Stimulated activated naive CD8-positive, alpha-beta T cell treated with anti-CD3 and anti-CD28 coated beads, Interleukin-15, Interleukin-2, amounts not matched to agents 100 U/mL and 50 U/mL, for 24 hours (primary cell): ENCODE measurements at regions not wholly inside any gene's neighbourhood (a gene's known extent, or its start where the extent isn't known, plus 50 kb on each side); places are given as distances from the start of the nearest gene placed in this dataset.

Source experiments
- ATAC-seq: fragments of 150-1000 bp; cut with Tn5 transposase; one replicate; pipeline ENCODE4 v1.10.0; 2021
- DNase-seq: peaks from one replicate; pipeline ENCODE4 v3.0.0; 2021

DNA sequence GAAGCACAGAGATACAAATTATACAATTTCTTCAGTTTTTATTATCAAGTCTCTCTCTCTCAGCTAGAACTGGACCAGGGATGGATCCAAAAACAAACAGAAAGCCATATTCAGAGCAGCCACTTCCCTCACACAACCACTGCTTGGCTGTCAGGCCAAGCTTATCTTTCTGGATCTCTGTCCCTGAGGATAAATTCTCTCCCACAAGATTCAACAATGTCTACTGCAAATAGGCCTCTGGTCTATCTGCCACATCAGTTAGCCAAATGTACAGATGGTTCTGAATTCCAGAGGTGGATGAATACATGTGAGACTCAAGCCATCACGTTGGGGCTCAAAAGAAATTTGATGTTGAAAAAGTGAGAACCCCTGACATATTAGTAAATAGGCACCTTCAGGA lies 350.9 kb downstream of the LTN1 start:
- no peak for DNase-seq
- ATAC-seq, result no peak

DNA sequence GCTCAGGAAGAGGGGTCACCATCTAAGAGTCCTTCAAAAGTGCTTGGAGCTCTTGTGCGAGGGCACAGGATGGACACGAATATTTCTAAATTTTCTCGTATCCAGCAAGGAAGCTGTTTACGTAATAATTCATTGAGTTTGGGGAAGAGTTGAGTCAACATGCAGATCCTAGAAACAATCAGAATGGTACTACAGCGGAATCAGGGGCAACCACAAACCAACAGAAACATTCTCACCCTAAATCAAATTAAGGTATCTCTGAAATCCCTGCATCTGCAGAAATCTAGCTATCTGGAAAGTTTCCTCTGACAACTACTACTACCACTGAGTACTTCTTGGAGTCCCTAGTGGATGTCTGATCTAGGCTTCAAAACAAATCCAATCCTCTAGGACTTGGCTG lies 352.4 kb downstream of the LTN1 start:
- DNase-seq (no peak), ATAC-seq (no peak)

DNA sequence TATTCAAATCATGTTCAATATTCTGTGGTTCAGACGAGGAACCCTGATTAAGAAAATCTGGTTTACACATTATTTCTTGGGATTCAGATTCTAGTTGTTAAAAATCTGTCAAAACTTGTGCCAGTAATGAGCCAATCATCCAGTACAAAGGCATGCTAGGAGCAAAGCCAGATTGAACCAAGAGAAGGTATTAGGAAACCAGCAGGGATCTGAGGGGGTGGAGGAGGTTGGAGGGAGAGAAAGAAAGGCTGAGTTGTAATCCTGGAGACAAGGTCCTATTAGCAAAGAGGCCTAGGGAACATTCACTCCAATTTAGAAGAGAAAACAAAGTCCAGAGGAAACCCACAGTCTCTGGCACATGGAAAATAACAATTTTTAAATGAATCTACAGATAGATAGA lies 352.9 kb downstream of the LTN1 start:
- ATAC-seq (no peak), DNase-seq (no peak)

DNA sequence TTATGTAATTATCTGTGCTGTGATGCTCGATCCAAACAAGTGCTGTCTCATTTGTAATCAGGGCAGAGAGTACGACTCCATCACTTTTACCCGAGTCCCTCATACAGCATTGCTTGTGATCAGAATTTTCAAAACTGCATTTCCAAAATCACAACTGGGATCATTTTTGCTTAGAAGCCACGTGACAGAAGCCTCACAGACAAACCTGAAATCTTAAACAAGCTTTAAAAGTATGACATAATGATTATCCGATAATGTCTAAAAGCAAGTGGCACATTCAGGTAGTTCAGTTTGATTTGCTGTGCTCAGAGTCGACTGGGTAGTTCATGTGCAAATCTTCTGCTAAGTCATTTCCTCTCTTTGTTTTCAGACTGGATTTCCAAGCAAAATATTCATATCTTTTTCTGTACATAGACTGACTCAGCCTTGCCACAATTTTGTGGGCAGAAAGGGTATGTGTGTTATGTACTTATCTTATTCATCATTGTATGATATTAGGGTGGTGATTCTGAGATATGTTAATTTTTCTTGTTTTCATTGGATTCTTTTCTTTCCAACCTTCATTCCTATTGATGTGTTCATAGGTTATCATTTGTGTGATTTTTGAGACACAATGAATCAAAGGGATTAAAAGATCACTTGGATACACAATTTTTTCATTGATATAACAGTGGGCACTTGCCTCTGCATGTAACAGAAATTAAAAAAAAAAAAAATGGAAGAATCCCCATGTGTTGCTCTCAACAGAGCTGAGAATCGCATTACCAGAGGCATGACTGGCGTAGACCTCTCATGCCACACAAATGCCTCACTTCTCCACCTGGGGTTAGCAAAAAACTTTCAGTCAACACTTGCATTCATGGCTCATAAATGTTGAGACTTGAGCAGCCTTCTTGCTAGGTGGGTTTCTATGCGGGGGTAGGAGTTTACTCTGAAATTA lies 355.7 kb downstream of the LTN1 start:
- DNase-seq, result peak; percentile 12
- ATAC-seq, result peak; percentile 78

DNA sequence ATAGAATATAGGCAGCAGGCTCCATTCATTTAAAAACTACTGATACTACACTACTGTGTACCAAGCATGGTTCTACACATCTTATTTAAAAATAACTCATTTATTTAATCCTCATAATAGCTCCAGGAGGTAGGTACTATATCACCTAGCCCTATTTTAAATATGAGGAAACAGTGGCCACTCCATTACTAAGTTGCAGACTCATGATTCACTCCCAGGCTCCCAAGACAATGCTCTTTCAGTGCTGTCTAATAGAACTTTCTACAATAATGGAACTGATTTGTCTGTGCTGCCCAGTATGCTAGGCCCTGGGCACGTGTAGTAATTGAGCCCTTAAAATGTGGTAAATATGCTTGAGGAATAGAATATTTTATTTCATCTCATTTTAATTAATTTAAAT lies 357.1 kb downstream of the LTN1 start:
- DNase-seq (no peak), ATAC-seq (no peak)

DNA sequence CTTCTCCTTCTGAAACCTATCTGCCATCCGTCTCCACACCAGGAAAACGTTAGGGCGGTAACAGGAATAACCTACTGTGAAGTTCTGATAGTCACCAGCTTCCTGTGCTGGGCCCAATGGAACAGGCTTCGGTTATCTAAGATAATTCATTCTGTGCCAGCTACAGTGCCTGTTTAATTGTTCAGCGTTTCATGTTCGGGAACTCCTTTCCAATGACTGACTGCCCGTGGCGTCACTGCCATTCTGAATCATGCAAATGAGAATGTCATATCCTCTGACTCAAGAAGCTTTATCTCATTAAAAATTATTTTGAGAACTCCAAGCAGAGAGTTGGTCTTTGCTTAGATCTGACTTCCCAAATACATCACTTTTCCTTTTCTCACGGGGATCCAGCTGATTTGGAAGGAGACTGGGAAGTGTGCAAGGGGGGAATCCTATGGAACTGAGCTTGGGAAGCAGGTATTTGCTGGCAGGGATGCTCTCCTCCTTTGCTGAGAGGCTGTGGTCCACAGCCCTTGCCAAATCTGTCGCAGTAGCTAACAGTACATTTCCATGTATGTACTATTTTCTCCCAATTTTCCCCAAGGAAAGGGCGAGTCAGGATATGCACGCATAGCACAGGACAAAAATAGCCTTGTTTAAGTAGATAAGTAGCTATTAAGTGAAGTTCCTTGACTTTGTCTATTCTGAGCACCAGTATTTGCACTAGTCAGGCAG lies 358.7 kb downstream of the LTN1 start:
- DNase-seq (no peak), ATAC-seq (no peak)

DNA sequence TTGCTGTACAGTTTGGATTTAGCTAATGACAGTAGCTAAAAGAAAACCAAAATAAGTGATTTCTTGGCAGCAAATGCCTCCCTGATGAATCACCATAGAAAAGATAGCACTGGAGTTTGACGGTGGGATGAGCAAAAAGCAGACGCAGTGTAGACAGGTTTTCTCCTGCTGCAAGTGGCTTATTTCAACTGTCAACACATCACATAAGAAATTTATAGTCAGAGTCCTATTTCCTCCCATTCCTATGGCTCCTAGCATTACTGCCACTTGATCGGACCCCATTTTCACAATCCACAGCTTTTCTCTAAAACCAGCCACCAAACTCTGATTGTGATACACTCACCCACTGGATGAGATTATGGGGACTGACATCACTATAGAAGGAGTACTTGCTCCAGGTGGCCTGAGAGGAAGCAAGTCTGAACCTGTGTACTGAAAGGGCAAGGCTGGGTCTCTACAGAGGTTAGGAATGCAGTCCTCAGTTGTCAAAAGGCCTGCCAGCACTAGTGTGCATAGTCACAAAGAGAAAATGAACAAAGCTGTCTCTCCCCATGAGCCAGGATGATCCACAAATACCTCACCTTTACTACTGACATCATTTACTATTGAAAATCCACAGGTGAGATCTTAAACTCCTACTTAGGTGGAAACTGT lies 359.8 kb downstream of the LTN1 start:
- DNase-seq, result no peak
- ATAC-seq, result no peak

DNA sequence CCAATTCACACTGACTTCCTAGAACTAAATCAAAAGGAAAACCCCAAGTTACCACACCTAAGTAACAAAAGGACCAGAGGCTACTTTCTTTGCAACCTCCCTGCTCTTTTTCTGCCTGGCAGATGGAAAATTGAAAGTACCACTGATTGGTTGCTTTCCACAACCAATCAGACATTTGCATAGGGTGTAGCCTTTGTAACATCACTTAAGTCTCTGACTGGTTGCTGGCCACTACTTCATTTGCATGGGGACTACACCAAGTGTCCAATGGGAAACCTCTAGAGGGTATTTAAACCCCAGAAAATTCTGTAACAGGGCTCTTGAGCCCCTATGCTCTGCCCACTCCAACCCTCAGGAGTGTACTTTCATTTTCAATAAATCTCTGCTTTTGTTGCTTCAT lies 365.0 kb downstream of the LTN1 start:
- no peak for ATAC-seq
- no peak for DNase-seq

DNA sequence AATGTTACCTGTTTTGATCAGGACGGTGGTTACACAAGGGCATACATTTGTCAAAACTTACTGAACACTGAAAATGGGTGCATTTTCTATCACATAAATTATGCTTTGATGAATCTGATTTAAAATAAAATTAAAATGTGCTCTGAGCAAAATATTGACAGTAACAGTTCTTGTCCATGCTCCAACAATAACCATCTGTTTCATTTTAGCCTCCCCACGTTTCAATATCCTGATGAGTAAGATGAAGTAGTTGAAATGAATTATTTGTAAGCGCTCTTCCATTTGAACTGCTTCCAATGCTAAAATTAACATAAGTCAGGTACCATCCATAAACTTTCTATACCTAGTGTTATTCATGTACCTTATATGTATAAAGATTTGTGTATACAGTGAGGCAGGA lies 365.4 kb downstream of the LTN1 start:
- no peak for DNase-seq
- ATAC-seq, result no peak

DNA sequence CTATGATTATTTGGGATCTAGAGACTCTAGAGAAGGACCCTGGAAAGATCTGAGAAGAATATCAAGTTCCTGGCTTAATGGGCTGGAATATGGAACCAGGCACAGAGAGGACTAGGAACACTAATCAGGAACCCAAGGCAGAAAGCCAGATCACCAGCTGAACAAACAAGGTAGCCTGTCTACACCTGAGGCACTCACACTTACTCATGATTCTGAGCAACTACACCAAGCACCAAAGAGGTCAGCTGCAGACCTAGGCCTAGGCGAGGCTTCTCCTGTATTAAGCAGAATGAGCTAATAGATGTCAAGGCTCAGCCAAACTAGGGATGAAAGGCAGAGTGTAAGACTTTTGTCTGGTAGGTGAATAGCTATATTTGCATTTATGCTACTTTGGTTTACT lies 368.1 kb downstream of the LTN1 start:
- ATAC-seq, result no peak
- DNase-seq, result no peak

DNA sequence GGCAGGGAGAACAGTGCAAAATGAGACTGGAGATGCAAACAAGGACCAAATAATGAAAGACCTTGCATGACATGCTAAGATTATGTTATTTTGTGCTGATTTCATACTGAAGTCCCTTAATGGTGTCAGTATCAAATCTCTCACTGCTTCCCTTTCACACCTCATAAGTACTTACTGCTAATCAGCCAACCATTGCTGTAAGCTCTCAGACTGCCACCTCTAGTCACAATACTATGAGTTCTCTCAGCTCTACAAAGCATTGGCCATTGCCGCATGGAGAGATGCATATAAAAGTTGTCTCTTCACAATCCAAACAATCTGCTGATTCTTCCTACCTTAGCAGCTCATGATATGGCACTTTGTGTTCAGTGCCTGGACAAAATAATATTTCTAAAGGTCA lies 375.4 kb downstream of the LTN1 start:
- ATAC-seq (no peak), DNase-seq (no peak)

DNA sequence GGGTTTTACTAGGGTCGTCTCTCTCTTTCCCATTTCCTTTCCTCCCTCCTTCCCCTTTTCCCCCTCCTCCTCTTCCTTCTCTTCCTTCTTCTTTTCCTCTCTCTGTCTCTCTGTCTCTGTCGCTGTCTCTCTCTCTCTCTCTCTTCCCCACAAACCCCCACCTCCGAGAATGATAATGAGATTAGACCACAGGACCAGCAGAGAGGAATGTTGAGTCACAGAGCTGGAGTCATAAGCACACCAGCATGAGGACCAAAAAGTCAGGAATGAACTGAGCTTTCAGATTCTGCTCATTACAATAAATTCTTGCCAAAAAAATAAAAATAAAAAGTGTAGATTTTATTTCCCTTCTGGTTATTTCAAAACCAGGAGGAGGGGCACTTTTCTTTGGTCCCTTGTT lies 377.4 kb downstream of the LTN1 start:
- DNase-seq (no peak), ATAC-seq (no peak)

DNA sequence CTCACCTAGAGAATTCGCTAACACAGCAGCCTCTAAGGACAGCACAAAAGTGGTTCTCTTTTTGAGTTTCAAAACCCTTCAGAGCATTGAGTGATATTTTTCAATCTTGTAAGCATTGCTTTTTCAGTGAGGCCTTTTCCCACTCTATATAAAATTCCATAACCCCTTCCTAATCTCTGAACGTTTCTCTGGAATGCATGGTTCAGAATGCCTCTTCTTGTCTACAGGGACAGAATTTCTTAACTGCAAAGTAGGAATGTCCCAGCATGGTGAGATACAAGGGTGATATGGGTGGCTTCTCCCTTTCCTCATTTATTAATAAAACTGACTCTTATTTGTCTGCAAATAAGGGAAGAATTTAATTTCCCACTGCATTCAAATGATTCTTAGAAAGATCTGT lies 377.9 kb downstream of the LTN1 start:
- DNase-seq, result no peak
- no peak for ATAC-seq

DNA sequence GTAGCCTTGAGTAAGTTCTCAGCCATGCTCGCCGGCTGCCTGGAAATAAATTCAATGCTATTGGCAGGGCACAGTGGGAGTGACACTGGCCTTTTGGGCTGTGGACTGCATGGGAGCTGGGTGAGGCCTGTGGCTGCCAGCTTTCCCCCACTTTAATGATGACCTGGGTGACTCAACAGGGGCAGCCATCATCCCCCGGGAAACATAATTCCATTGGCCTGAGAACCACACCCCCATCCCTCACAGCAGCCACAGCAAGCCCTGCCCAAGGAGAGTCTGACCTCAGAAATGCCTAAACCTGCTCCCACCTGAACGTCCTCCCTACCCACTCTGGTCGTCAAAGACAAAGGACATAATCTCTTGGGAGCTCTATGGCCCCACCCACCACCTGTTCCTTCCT lies 384.0 kb downstream of the LTN1 start:
- DNase-seq (no peak), ATAC-seq (no peak)

DNA sequence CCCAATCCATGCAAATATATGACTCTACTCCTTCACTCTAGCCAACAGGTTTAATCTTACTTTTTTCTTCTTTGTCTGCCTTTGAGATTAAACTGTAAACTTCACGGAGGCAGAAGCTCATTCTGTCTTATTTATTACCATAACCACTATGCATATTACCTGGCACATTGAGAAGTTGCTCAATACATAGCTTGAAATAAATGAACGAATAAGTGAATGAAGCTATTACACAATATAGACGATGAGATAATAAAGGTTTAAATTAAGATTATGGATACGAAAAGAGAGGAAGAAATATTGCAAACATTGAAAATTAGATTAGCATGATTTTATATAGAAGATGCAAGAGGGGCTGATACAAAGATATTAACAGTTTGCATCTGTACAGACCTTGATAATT lies 385.1 kb downstream of the LTN1 start:
- ATAC-seq (no peak), DNase-seq (no peak)

DNA sequence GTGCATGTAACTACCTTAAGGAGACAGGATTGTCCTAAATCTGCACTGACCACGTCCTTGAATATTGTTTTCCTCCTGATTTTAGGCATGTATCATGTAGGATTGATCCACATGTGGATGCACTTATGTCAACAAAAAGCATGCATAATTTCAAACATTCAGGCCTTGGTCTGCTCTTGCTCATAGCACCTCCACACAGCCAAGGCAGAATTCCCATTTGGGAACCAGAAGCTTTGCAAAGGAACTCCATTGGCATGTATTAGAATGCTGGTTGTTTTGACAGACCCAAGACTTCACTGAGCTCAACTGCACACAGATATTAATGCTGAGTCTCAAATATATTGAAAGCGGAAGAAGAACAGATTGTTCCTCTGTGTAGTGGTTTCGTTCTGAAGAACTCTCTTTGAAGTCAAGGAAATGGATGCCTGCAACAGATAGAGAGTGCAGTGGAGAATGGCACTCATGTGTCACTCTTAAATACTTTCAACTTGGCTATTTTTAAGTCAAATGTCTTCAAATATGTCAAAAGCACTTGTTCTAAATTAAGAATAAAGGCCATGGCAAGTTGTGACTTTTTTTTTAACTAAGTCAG lies 387.6 kb downstream of the LTN1 start:
- DNase-seq, result no peak
- peak; percentile 88 for ATAC-seq

DNA sequence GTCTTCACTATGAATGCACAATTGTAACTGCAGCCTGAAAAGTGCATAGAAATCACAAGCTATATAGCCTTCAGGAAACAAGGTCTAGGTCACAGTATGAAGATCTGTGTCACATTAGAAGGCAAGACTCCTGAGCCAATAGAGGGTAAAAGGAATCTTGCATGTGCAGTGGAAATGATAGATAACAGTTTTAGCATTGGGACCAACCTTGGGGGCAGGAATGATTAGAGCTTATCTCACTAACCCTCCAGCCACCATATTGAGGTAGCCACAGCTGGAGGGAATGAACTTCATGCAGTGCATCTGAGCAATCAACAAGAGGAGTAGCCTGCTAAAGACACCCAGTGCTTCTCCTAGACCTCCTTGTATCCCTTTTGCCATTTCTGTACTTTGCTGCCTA lies 390.1 kb downstream of the LTN1 start:
- ATAC-seq, result no peak
- no peak for DNase-seq

DNA sequence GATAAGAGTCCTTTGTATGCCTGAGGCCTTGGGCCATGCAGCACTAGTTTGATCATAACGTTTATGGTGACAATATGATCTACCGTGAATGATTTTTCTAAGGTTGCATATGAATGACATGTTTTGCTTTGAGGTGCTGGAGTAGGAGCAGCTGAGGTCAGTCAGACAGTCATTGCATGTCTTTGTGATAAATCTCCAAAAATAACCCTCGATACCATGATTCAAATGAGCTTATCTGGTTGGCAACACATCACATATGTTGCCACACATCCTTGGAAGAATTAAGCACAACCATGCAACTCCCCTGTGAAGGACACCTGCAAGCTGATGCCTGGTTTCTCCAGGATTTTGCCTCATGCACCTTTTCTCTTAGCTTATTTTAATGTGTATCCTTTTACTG lies 394.5 kb downstream of the LTN1 start:
- DNase-seq (no peak), ATAC-seq (no peak)

DNA sequence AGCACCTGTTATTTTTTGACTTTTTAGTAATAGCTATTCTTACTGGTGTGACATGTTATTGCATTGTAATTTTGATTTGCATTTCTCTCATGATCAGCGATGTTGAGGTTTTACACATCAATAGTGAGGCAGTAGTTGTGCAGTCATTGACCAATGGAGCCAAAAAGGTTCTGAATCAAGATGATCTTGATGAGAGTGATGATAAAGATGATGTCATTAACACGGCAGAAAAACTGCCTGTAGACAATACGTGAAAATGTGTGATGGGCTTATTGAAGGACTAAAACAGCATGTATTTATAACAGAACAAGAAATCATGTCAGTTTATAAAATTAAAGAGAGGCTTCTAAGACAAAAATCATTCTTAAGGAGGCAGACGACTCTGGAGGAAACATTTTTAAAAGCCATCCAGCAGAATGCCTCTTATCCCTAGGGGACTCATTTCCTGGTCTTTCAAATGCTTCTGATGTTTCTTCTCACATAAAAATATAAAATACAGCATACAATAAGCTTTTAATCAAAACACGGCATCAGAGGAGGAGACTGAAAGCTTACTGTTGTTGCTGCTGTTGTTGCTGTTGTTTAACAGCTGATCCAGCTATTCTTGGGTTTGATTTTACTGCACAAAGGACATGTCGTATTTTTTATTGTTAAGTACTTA lies 400.3 kb downstream of the LTN1 start:
- ATAC-seq (no peak), DNase-seq (no peak)

DNA sequence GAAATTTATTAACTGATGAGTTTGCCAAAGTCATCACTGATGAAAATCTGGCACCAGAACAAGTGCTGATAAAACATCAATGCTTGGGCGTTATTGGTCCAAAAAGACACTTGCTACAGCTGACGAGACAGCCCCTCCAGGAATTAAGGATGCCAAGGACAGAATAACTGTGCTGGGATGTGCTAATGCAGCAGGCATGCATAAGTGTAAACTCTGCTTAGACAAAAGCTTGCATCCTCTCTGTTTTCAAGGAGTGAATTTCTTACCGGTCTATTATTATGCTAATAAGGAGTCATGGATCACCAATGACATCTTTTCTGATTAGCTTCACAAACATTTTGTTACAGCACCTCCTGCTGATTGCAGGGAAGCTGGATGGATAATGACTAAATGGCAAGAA lies 402.0 kb downstream of the LTN1 start:
- ATAC-seq, result no peak

DNA sequence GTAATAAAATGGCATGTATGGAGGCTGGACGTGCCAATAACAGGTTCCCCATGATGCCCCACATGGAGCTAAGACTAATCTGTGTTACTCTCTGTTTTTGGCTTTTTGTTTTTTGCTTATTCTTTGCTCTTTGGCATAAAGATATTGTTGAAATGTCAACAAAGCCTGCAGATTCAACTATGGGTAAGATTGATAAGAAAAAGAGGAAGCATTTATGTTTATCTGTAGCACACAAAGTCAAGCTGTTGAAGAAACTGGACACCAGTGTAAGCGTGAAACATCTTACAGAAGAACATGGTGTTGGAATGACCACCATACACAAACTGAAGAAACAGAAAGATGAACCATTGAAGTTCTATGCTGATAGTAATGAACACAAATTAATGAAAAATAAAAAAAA lies 402.7 kb downstream of the LTN1 start:
- DNase-seq (no peak), ATAC-seq (no peak)

More for the DNA sequence above, 402.0 kb downstream of the LTN1 start:
- no peak for DNase-seq

DNA sequence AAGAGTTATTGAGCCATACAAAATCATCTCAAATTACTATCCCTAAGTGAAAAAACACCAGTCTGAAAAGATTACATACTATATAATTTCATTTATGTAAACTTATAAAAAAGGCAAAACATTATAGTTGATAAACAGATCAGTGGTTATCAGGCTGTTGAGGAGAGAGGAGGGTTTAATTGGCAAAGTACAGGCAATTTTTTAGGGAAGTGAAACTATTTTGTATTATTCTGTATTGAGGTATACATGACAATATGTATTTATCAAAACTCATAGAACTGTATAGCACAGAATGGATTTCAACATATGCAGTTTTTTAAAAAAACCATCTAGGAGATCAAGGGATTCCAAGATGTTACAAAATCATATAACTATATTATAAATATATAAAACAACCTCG lies 403.7 kb downstream of the LTN1 start:
- DNase-seq, result no peak
- ATAC-seq, result no peak
